ENCODE measurements at regions not wholly inside any gene's neighbourhood (a gene's known extent, or its start where the extent isn't known, plus 50 kb on each side); places are given as distances from the start of the nearest gene placed in this dataset.
A peak's percentile ranks its signal among the peaks of the same experiment; 100 is the strongest.

- Histone ChIP-seq H3K27me3 (ENCODE audit: insufficient read depth, low read depth) (no peaks in the 10 kb centered on the region), H3K36me3 (ENCODE audit: low read depth) (no peaks in the 10 kb centered on the region), H3K4me3 (no peak overlapping the region), H3K27ac (peak overlapping the region; percentile 92), H3K79me2 (ENCODE audit: low read depth) (no peaks in the 10 kb centered on the region), H3K9me3 (ENCODE audit: insufficient read depth, low read depth) (no peaks in the 10 kb centered on the region), H3K4me1 (replicated peaks; ENCODE audit: insufficient read depth) (peaks cover 73% of the 10 kb centered on the region), H3K4me2 (peak overlapping the region; percentile 72), H2AFZ (no peak overlapping the region), H3K9me2 (ENCODE audit: insufficient read depth) (no peaks in the 10 kb centered on the region), H3F3A (ENCODE audit: insufficient read depth, low read depth) (peaks cover 56% of the 10 kb centered on the region), H4K20me1 (ENCODE audit: insufficient read depth) (no peaks in the 10 kb centered on the region)
- no peak for TF ChIP-seq CTCF (conservative IDR thresholded peaks at IDR 0.05)
- no peak for TF ChIP-seq EZH2 (IDR thresholded peaks at IDR 0.05; ENCODE audit: low read depth)
- BruUV-seq (replicated peaks) = no TSS peak
- intact Hi-C loops (cut with micrococcal nuclease; ENCODE audit: unreplicated experiment) = no loop called here
- CTCF ChIA-PET = no interaction called here
- peak; percentile 54 to 87 for DNase-seq
- POLR2A ChIA-PET (ENCODE audit: unreplicated experiment) = interaction anchor here (0.8 to 1.1 kb wide), 2 partner anchors 13 to 127 kb away, joined by 10 to 13 read pairs; no protein-coding TSS in a partner anchor
Measured at GRCh38 chr20:50335105-50335504, 144.5 kb downstream of the CEBPB start.

GRCh38 chr20:50335866-50336265 lies 145.2 kb downstream of the CEBPB start:
- Histone ChIP-seq H3K4me2 (no peak overlapping the region), H3F3A (ENCODE audit: insufficient read depth, low read depth) (peaks cover 58% of the 10 kb centered on the region), H3K4me3 (no peak overlapping the region), H3K36me3 (ENCODE audit: low read depth) (no peaks in the 10 kb centered on the region), H3K27me3 (ENCODE audit: insufficient read depth, low read depth) (no peaks in the 10 kb centered on the region), H4K20me1 (ENCODE audit: insufficient read depth) (no peaks in the 10 kb centered on the region), H3K4me1 (replicated peaks; ENCODE audit: insufficient read depth) (peaks cover 66% of the 10 kb centered on the region), H3K9me2 (ENCODE audit: insufficient read depth) (no peaks in the 10 kb centered on the region), H3K9me3 (ENCODE audit: insufficient read depth, low read depth) (no peaks in the 10 kb centered on the region), H3K79me2 (ENCODE audit: low read depth) (no peaks in the 10 kb centered on the region), H2AFZ (no peak overlapping the region), H3K27ac (no peak overlapping the region)
- ChIA-PET CTCF (no interaction called here), POLR2A (ENCODE audit: unreplicated experiment) (no interaction called here)
- no TSS peak for BruUV-seq (replicated peaks)
- TF ChIP-seq CTCF (conservative IDR thresholded peaks at IDR 0.05) (no peak), EZH2 (IDR thresholded peaks at IDR 0.05; ENCODE audit: low read depth) (no peak)
- intact Hi-C loops (cut with micrococcal nuclease; ENCODE audit: unreplicated experiment) = no loop called here
- DNase-seq = no peak

GRCh38 chr20:50336661-50337060 lies 146.0 kb downstream of the CEBPB start:
- H3K36me3 ChIP-seq (ENCODE audit: low read depth) = no peaks in the 10 kb centered on the region
- H3F3A ChIP-seq (ENCODE audit: insufficient read depth, low read depth) = peaks cover 50% of the 10 kb centered on the region
- no TSS peak for BruUV-seq (replicated peaks)
- POLR2A ChIA-PET (ENCODE audit: unreplicated experiment) = no interaction called here
- H3K9me3 ChIP-seq (ENCODE audit: insufficient read depth, low read depth) = no peaks in the 10 kb centered on the region
- H4K20me1 ChIP-seq (ENCODE audit: insufficient read depth) = no peaks in the 10 kb centered on the region
- no peak overlapping the region for H3K4me3 ChIP-seq
- TF ChIP-seq EZH2 (IDR thresholded peaks at IDR 0.05; ENCODE audit: low read depth) = no peak
- no peak for TF ChIP-seq CTCF (conservative IDR thresholded peaks at IDR 0.05)
- H3K27me3 ChIP-seq (ENCODE audit: insufficient read depth, low read depth) = no peaks in the 10 kb centered on the region
- H2AFZ ChIP-seq = no peak overlapping the region
- no peak overlapping the region for H3K4me2 ChIP-seq
- no peak overlapping the region for H3K27ac ChIP-seq
- CTCF ChIA-PET = no interaction called here
- no peaks in the 10 kb centered on the region for H3K79me2 ChIP-seq (ENCODE audit: low read depth)
- no peak for DNase-seq
- intact Hi-C loops (cut with micrococcal nuclease; ENCODE audit: unreplicated experiment) = no loop called here
- peaks cover 58% of the 10 kb centered on the region for H3K4me1 ChIP-seq (replicated peaks; ENCODE audit: insufficient read depth)
- no peaks in the 10 kb centered on the region for H3K9me2 ChIP-seq (ENCODE audit: insufficient read depth)

All from PC-9 (cell line).